ENCODE measurements at regions not wholly inside any gene's neighbourhood (a gene's known extent, or its start where the extent isn't known, plus 50 kb on each side); places are given as distances from the start of the nearest gene placed in this dataset.
"Not testable (repeated sequence)": the region's sequence is repeated elsewhere in the genome, so short reads cannot be mapped to it uniquely, and the experiment has no call there.

- no peak for DNase-seq
Observed at GRCh38 chr11:92546603-92547002, 322.0 kb downstream of the FAT3 start.

GRCh38 chr11:92550411-92550810, 325.8 kb downstream of the FAT3 start:
- no peak for DNase-seq

GRCh38 chr11:92550871-92551270, 326.3 kb downstream of the FAT3 start:
- no peak for DNase-seq

- DNase-seq: peak in 1 of 2 donors; percentile 1
Observed at GRCh38 chr11:92552942-92553341, 328.3 kb downstream of the FAT3 start.

- no peak for DNase-seq
Observed at GRCh38 chr11:92554688-92555087, 330.1 kb downstream of the FAT3 start.

GRCh38 chr11:92556431-92556830, 331.8 kb downstream of the FAT3 start:
- DNase-seq: no peak

- DNase-seq: no peak
Observed at GRCh38 chr11:92557879-92558278, 333.3 kb downstream of the FAT3 start.

- DNase-seq: no peak
Observed at GRCh38 chr11:92558323-92558722, 333.7 kb downstream of the FAT3 start.

- no peak for DNase-seq
Observed at GRCh38 chr11:92569726-92570125, 345.1 kb downstream of the FAT3 start.

GRCh38 chr11:92572559-92572958, 347.9 kb downstream of the FAT3 start:
- no peak for DNase-seq

GRCh38 chr11:92576315-92576714, 351.7 kb downstream of the FAT3 start:
- DNase-seq: no peak

- no peak for DNase-seq
Observed at GRCh38 chr11:92580908-92581307, 356.3 kb downstream of the FAT3 start.

- no peak for DNase-seq
Observed at GRCh38 chr11:92588393-92588792, 363.8 kb downstream of the FAT3 start.

- no peak for DNase-seq
Observed at GRCh38 chr11:92589512-92589911, 364.9 kb downstream of the FAT3 start.

- no peak for DNase-seq
Observed at GRCh38 chr11:92591521-92591920, 366.9 kb downstream of the FAT3 start.

- DNase-seq: no peak
Observed at GRCh38 chr11:92594251-92594650, 369.6 kb downstream of the FAT3 start.

GRCh38 chr11:92595052-92595451, 370.4 kb downstream of the FAT3 start:
- DNase-seq: no peak

- DNase-seq: no peak
Observed at GRCh38 chr11:92596596-92597317, 372.1 kb downstream of the FAT3 start.

- no peak for DNase-seq
Observed at GRCh38 chr11:92601048-92601447, 368.4 kb upstream of the MTNR1B start.

- no peak for DNase-seq
Observed at GRCh38 chr11:92605667-92606066, 363.8 kb upstream of the MTNR1B start.

GRCh38 chr11:92607969-92608722, 361.3 kb upstream of the MTNR1B start:
- DNase-seq: no peak

GRCh38 chr11:92611157-92611556, 358.3 kb upstream of the MTNR1B start:
- no peak for DNase-seq

GRCh38 chr11:92618020-92618419, 351.4 kb upstream of the MTNR1B start:
- DNase-seq: not testable (repeated sequence)

GRCh38 chr11:92623055-92623454, 346.4 kb upstream of the MTNR1B start:
- DNase-seq: no peak

GRCh38 chr11:92625894-92626293, 343.6 kb upstream of the MTNR1B start:
- DNase-seq: no peak

All from inflammatory macrophage treated with lipopolysaccharide for 1 hour (primary cell).